Endothelial cell (in vitro differentiated cells): ENCODE measurements at regions not wholly inside any gene's neighbourhood (a gene's known extent, or its start where the extent isn't known, plus 50 kb on each side); places are given as distances from the start of the nearest gene placed in this dataset.

Experiments
- DNase-seq: peaks from one replicate; pipeline ENCODE4 v3.0.0; 2021; ENCODE audit warnings: low spot score
- H3K27ac Mint-ChIP-seq: one replicate; pipeline ENCODE4 v1.8.0; 2021; ENCODE audit warnings: mixed read lengths, inconsistent platforms; ENCODE audit not compliant: unreplicated experiment
- H3K27me3 Mint-ChIP-seq: one replicate; pipeline ENCODE4 v1.8.0; 2021; ENCODE audit warnings: mild to moderate bottlenecking, moderate library complexity, mixed read lengths, inconsistent platforms; ENCODE audit not compliant: unreplicated experiment
- H3K36me3 Mint-ChIP-seq: one replicate; pipeline ENCODE4 v1.8.0; 2021; ENCODE audit warnings: mild to moderate bottlenecking, low read depth, mixed read lengths, inconsistent platforms; ENCODE audit not compliant: unreplicated experiment
- H3K4me1 Mint-ChIP-seq: one replicate; pipeline ENCODE4 v1.8.0; 2021; ENCODE audit warnings: mild to moderate bottlenecking, mixed read lengths, inconsistent platforms; ENCODE audit not compliant: unreplicated experiment
- H3K4me3 Mint-ChIP-seq: one replicate; pipeline ENCODE4 v1.8.0; 2021; ENCODE audit warnings: mild to moderate bottlenecking, mixed read lengths, inconsistent platforms; ENCODE audit not compliant: unreplicated experiment
- H3K9me3 Mint-ChIP-seq: one replicate; pipeline ENCODE4 v1.8.0; 2021; ENCODE audit warnings: mixed read lengths, inconsistent platforms; ENCODE audit not compliant: unreplicated experiment
- CTCF ChIP-seq: fragments of 200-600 bp; sonication (generic); IDR thresholded peaks from one replicate; pipeline ENCODE4 v1.5.0; 2021; ENCODE audit warnings: antibody characterized with exemption; ENCODE audit not compliant: unreplicated experiment

- Mint-ChIP-seq H3K4me1 (peaks cover 17% of the 10 kb centered on the region), H3K4me3 (no peak overlapping the region), H3K27me3 (no peaks in the 10 kb centered on the region), H3K36me3 (no peaks in the 10 kb centered on the region), H3K27ac (no peak overlapping the region), H3K9me3 (no peaks in the 10 kb centered on the region)
- no peak for DNase-seq
- TF ChIP-seq CTCF, result no peak
Observed at GRCh38 chr4:176896211-176896610, 103.5 kb upstream of the VEGFC start.

DNA sequence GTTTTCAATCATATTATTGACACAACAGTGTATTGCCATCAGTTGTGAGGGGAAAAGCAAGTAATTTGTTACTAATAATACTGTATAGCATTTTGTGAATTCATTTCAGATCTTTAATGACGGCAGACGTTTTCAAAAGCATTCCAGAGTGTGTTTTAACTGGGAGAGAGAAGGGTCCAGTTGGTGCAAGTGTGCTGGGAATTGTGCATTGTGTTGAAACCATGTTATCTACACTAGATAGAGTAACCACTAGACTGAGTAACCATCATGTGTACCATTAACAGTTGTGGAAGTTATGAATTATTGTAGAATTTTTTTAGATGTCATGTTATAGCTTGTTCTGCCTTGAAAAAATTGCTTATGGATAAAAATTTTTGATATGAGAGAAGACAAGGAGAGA lies 104.5 kb upstream of the VEGFC start:
- Mint-ChIP-seq H3K36me3 (no peaks in the 10 kb centered on the region), H3K4me1 (peaks cover 17% of the 10 kb centered on the region), H3K27me3 (no peaks in the 10 kb centered on the region), H3K4me3 (no peak overlapping the region), H3K27ac (no peak overlapping the region), H3K9me3 (no peaks in the 10 kb centered on the region)
- TF ChIP-seq CTCF, result no peak
- no peak for DNase-seq

DNA sequence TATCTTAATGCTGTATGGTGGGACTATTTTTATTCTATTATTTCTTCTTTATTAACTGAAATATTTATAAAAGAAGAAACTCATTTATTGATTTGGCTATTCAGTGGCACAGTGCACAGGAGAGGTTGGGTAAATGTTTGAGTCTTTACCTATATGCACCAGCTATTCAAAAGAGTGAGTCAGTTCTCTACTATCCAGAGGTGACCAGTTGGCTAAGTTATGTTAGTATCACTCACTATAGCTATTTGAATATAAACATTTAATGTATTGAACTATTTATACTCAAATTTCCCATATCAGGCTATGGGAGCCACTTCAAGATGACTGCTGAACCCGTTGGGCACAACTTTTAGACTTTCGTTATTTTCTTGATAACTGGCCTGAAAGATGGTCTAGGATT lies 106.1 kb upstream of the VEGFC start:
- Mint-ChIP-seq H3K36me3 (no peaks in the 10 kb centered on the region), H3K4me1 (peaks cover 17% of the 10 kb centered on the region), H3K27ac (no peak overlapping the region), H3K4me3 (no peak overlapping the region), H3K27me3 (no peaks in the 10 kb centered on the region), H3K9me3 (no peaks in the 10 kb centered on the region)
- TF ChIP-seq CTCF, result no peak
- DNase-seq, result no peak

DNA sequence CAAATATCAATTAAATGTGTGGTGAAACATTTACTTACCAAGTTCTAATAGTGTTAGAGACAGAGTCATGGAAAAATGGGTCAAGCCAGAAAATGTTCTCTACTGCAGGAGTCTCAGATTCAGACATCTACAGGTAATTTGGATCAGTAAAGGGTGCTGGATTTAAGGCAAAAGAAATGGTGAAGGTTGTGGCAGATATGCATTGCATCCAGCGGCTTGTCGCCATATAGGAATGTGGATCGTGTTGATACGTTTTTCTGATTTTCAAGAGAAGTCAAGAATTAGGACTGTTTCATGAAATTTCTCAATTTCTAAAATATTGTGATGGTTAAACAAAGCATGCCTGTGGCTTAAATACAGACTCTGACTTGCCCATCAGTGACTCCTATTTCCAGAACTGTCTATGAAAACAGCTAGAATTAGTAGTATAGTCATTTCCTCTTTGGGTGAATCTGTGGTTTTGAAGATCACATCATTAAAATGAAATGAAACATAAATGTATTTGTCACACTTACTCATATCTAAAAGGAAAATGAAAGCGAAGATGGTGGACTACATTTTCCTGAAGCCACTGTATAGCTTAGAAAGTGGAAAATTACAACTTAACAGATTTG lies 110.1 kb upstream of the VEGFC start:
- H3K27ac Mint-ChIP-seq, result no peak overlapping the region
- no peak for DNase-seq

More for the DNA sequence above, 110.1 kb upstream of the VEGFC start:
- TF ChIP-seq CTCF, result no peak
- Mint-ChIP-seq H3K4me1 (no peaks in the 10 kb centered on the region), H3K36me3 (no peaks in the 10 kb centered on the region), H3K27me3 (no peaks in the 10 kb centered on the region), H3K9me3 (no peaks in the 10 kb centered on the region), H3K4me3 (no peak overlapping the region)
